Esophagus squamous epithelium (tissue), 5 donors: ENCODE measurements at regions not wholly inside any gene's neighbourhood (a gene's known extent, or its start where the extent isn't known, plus 50 kb on each side); places are given as distances from the start of the nearest gene placed in this dataset.

Experiments used
- DNase-seq: peaks from one replicate; lab custom pipeline; 2025; lab: John Stamatoyannopoulos, UW
- H3K27ac ChIP-seq, 4 donors: fragments of 200-600 bp; sonication (generic); one replicate each; pipeline ENCODE4 v1.5.1; 2016 to 2019; ENCODE audit warnings: mild to moderate bottlenecking in 1 of 4
- H3K27me3 ChIP-seq, 4 donors: fragments of 200-600 bp; sonication (generic); 1 replicate in 3 of 4; 2 replicates in 1 of 4; pipeline versions ENCODE4 v1.5.1 to v1.6.0; 2017 to 2021; ENCODE audit warnings: antibody characterized with exemption in 1 of 4
- H3K36me3 ChIP-seq, 3 donors: fragments of 200-600 bp; sonication (generic); one replicate each; pipeline ENCODE4 v1.5.1; 2016 to 2019
- H3K4me1 ChIP-seq, 3 donors: fragments of 200-600 bp; sonication (generic); one replicate each; pipeline ENCODE4 v1.5.1; 2017 to 2019
- H3K4me3 ChIP-seq, 4 donors: fragments of 200-600 bp; sonication (generic); 1 replicate in 3 of 4; 2 replicates in 1 of 4; pipeline ENCODE4 v1.5.1; 2016 to 2019; ENCODE audit warnings: mild to moderate bottlenecking in 2 of 4, moderate library complexity in 1 of 4
- H3K9me3 ChIP-seq, 3 donors: fragments of 200-600 bp; sonication (generic); one replicate each; pipeline ENCODE4 v1.5.1; 2016 to 2019
- POLR2A ChIP-seq, 4 donors: fragments of 450-650 bp; IDR thresholded peaks; one replicate each; pipeline ENCODE4 v1.6.1; 2017; ENCODE audit warnings: antibody characterized with exemption in 4 of 4, mild to moderate bottlenecking in 4 of 4, moderate library complexity in 3 of 4
- WGBS, 2 donors: methylation state at CpG; one replicate each; pipeline ENCODE4 v1.1.5; 2018; 5-methylcytosine and 5-hydroxymethylcytosine counted together
- intact Hi-C: fragments of 100-400 bp; cut with DNase I; formaldehyde crosslinking; loops from one replicate; pipeline ENCODE4 v1.15.0; 2022
- TF ChIP-seq, protein P1 (sequence below), 6 experiments: fragments of 450-650 bp in 4 of 6; fragments of 200-600 bp in 2 of 6; sonication (generic) in 2 of 6; IDR thresholded peaks; one replicate each; pipeline ENCODE4 v1.5.1; 2016 to 2019; ENCODE audit warnings: antibody characterized with exemption in 6 of 6, mild to moderate bottlenecking in 4 of 6, moderate library complexity in 4 of 6
- donor health status: DM: yes; HTN: yes; CAD: no.

DNA sequence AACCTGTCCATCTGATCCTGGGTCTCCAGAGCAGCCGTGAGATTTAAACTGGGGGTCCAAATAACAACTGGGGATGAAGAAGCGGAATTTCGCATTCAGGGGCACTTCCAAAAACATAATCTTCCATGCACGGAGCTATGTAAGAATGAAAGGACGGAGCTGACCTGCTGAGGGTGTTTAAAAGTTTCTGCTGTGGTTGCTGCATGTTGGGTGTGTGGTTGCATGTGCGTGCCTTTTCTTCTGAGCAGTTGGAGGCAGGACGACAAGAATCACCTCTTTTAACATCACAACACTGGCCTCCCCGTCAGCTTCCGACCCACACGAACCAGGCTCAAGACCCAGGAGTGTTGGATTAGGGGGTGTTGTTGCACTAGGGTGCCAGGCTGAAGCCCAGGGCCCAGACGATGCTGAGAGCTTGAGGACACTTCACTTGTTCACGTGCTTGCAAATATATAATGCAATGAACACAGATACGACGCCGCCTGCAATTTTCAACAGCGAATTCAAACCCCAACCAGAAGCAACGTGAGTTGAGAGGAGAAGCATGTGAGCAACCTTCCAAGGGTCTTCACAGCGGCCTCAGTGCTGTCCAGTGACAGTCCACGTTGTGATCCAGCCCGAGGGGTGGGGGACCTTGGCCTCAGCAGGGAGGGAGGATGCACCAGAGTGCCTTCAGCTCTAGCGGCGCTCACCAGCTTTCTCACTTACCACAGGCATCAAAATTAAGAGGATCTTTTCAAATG lies 76.0 kb upstream of the SALL3 start:
- WGBS, 2 donors: 70 to 79% methylated on average over 14 to 18 of the region's 22 CpGs
- Histone ChIP-seq H3K27ac (no peak overlapping the region), H3K4me3 (no peak overlapping the region), H3K4me1 (no peaks in the 10 kb centered on the region), H3K27me3 (peaks cover 0 to 24% (median 0%) of the 10 kb centered on the region in 4 donors), H3K9me3 (peaks cover 0 to 7% (median 0%) of the 10 kb centered on the region in 3 donors), H3K36me3 (no peaks in the 10 kb centered on the region)
- TF ChIP-seq, protein P1, sequence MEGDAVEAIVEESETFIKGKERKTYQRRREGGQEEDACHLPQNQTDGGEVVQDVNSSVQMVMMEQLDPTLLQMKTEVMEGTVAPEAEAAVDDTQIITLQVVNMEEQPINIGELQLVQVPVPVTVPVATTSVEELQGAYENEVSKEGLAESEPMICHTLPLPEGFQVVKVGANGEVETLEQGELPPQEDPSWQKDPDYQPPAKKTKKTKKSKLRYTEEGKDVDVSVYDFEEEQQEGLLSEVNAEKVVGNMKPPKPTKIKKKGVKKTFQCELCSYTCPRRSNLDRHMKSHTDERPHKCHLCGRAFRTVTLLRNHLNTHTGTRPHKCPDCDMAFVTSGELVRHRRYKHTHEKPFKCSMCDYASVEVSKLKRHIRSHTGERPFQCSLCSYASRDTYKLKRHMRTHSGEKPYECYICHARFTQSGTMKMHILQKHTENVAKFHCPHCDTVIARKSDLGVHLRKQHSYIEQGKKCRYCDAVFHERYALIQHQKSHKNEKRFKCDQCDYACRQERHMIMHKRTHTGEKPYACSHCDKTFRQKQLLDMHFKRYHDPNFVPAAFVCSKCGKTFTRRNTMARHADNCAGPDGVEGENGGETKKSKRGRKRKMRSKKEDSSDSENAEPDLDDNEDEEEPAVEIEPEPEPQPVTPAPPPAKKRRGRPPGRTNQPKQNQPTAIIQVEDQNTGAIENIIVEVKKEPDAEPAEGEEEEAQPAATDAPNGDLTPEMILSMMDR (IDR thresholded peaks at IDR 0.05): no peak
- TF ChIP-seq POLR2A (IDR thresholded peaks at IDR 0.05): no peak
- intact Hi-C loops: no loop called here
- DNase-seq: no peak

DNA sequence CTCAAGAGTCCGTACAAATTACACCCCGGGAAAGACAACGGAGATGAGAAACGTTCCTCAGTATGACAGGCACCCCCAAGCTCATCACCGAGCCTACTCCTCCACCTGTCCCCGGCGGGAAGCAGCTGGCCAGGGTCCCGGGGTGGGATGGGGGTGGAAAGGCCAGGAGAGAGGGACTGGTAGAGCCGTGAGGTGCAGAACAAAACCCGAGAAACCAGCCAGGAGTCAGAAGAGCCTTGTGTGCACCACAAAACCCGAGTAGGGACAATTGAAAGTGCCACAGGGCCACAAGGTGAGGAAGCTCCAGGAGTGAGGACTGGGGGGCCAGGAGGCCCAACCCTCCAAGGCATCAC lies 75.5 kb upstream of the SALL3 start:
- intact Hi-C loops: no loop called here

DNA sequence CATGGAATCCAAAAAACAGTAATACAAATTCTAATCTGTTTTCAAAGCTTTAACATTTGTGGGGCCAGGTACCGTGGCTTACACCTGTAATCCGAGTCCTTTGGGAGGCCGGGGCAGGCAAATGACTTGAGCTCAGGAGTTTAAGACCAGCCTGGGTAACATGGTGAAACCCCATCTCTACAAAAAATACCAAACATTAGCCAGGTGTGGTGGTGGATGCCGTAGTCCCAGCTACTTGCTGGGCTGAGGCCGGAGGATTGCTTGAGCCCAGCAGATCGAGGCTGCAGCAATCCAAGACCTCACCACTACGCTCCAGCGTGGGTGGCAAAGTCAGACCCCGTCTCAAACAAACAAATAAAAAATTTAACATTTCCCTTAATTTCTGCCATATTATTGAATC lies 74.3 kb upstream of the SALL3 start:
- no peaks in the 10 kb centered on the region for H3K36me3 ChIP-seq
- no peaks in the 10 kb centered on the region for H3K9me3 ChIP-seq
- no peak overlapping the region for H3K27ac ChIP-seq
- no peak overlapping the region for H3K4me3 ChIP-seq
- peaks cover 0 to 24% (median 0%) of the 10 kb centered on the region in 4 donors for H3K27me3 ChIP-seq
- no peak for DNase-seq
- TF ChIP-seq POLR2A (IDR thresholded peaks at IDR 0.05): no peak
- TF ChIP-seq, protein P1 (IDR thresholded peaks at IDR 0.05): no peak
- WGBS, 2 donors: 71 to 76% methylated on average over 8 to 9 of the region's 9 CpGs
- intact Hi-C loops: no loop called here
- no peaks in the 10 kb centered on the region for H3K4me1 ChIP-seq

More for the DNA sequence above, 75.5 kb upstream of the SALL3 start:
- no peaks in the 10 kb centered on the region for H3K4me1 ChIP-seq
- DNase-seq: no peak
- H3K9me3 ChIP-seq: peaks cover 0 to 2% (median 0%) of the 10 kb centered on the region in 3 donors
- no peak overlapping the region for H3K4me3 ChIP-seq
- no peak overlapping the region for H3K27ac ChIP-seq
- TF ChIP-seq, protein P1 (IDR thresholded peaks at IDR 0.05): no peak
- no peak for TF ChIP-seq POLR2A (IDR thresholded peaks at IDR 0.05)
- H3K36me3 ChIP-seq: no peaks in the 10 kb centered on the region
- H3K27me3 ChIP-seq: peaks cover 0 to 24% (median 0%) of the 10 kb centered on the region in 4 donors
- WGBS, 2 donors: 63 to 65% methylated on average over 9 to 10 of the region's 11 CpGs

DNA sequence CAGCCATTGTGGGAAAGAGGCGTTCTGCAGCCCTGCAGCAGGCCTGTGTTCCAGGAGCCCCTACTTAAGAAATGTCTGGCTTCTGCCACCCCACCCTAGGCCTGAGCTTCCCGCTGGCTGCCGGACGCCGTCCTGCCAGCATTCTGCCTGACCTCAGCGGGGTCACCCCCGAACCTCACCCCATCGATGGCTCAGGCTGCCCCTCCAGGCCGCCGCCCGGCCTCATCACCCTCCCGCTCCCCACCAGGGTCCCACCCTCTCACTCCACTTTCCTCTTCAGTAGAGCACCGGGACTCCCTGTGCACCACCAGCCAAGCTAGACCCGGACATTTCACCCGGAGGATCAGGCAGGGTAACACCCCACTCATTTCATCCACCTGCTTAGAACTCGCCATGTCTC lies 73.6 kb upstream of the SALL3 start:
- Histone ChIP-seq H3K9me3 (no peaks in the 10 kb centered on the region), H3K27me3 (peaks cover 0 to 24% (median 0%) of the 10 kb centered on the region in 4 donors), H3K4me1 (no peaks in the 10 kb centered on the region), H3K36me3 (no peaks in the 10 kb centered on the region), H3K27ac (no peak overlapping the region), H3K4me3 (no peak overlapping the region)
- intact Hi-C loops: no loop called here
- WGBS, 2 donors: 85 to 93% methylated on average over 12 to 14 of the region's 16 CpGs
- TF ChIP-seq, protein P1 (IDR thresholded peaks at IDR 0.05): no peak
- TF ChIP-seq POLR2A (IDR thresholded peaks at IDR 0.05): no peak
- DNase-seq: no peak

DNA sequence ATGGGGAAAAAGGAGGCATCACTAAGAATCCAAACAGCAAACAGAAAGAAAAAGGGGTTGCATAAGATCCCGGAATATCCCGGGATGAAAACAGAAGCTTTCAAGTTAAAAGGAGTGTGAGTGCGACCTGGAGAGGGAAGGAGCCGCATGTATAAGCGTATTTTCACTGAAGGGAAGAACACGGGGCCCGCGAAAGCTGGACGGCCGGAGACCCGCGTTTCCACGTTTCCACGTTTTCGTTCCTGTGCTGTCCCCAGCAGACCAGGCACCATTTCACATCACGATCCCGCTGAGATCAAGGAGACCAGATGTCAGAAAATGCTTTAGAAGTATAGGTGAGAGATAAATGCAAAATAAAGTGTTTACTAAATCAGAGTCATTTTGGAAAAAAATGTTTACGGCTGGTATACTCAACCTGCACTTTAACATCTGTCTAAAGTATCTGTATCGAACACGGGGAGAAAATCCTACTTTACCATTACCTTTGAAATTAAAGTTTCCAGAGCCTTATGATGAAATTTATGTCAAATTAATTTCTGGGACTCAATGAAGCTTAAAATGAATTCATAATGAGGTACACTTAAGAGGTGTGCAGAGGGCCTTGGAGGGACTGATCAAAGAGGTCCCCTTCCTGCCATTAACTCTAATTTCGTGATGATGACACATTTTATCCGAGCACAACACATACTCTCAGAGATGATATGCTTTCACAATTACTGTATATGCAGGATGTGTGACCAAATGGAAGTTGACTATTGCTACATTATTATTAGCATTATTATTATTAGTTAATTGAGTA lies 71.0 kb upstream of the SALL3 start:
- WGBS, 2 donors: 88 to 90% methylated on average over 22 of the region's 22 CpGs
- Histone ChIP-seq H3K27me3 (peaks cover 0 to 17% (median 0%) of the 10 kb centered on the region in 4 donors), H3K9me3 (no peaks in the 10 kb centered on the region), H3K4me3 (no peak overlapping the region), H3K27ac (no peak overlapping the region), H3K36me3 (no peaks in the 10 kb centered on the region), H3K4me1 (no peaks in the 10 kb centered on the region)
- DNase-seq: no peak
- TF ChIP-seq POLR2A (IDR thresholded peaks at IDR 0.05): no peak
- TF ChIP-seq, protein P1 (IDR thresholded peaks at IDR 0.05): no peak
- intact Hi-C loops: no loop called here
